ENCODE measurements at regions not wholly inside any gene's neighbourhood (a gene's known extent, or its start where the extent isn't known, plus 50 kb on each side); places are given as distances from the start of the nearest gene placed in this dataset.

DNA sequence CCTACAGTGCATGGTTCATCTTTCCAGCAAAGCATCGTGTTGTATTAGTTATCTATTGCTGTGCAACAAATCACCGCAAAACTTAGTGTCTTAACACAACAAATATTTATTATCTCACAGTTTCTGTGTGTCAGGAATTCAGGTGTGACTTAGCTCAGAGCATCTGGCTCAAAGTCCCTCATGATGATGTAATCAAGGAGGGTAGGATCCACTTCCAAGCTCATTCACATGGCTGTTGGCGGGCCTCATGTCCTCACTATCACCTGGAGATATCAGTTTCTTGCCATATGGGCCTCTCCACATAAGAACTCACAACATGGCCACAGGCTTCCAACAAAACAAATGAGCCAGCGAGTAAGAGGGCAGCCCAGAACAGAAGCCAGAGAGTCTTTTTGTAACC lies 135.6 kb upstream of the GJB5 start:
- Histone ChIP-seq H4K91ac (ENCODE audit: insufficient read length, low read depth, low read length) (no peak overlapping the region), H3T11ph (ENCODE audit: low read length) (no peak overlapping the region), H3K9ac (ENCODE audit: extremely low read depth, insufficient read length, low read length) (no peak overlapping the region), H3K79me1 (ENCODE audit: insufficient read depth, low read depth, low read length, poor library complexity, severe bottlenecking) (no peaks in the 10 kb centered on the region), H3K27ac (ENCODE audit: insufficient read length, low read depth, low read length) (no peak overlapping the region), H3K9me3 (ENCODE audit: control insufficient read depth, low read depth, low read length) (no peaks in the 10 kb centered on the region), H3K23me2 (ENCODE audit: insufficient read length, low read depth, low read length, poor library complexity, severe bottlenecking) (no peaks in the 10 kb centered on the region), H2AFZ (ENCODE audit: low read length) (no peak overlapping the region), H3K79me2 (ENCODE audit: insufficient read depth, low read length) (no peaks in the 10 kb centered on the region), H3K4me1 (ENCODE audit: insufficient read depth, low read length) (no peaks in the 10 kb centered on the region), H4K5ac (ENCODE audit: insufficient read length, low read depth, low read length) (no peak overlapping the region), H3K14ac (ENCODE audit: insufficient read depth, low read length) (no peak overlapping the region), H3K18ac (ENCODE audit: insufficient read length, low read depth, low read length) (no peak overlapping the region), H2BK5ac (ENCODE audit: insufficient read length, low read length) (no peak overlapping the region), H3K27me3 (ENCODE audit: insufficient read depth, low read length) (no peaks in the 10 kb centered on the region), H2BK12ac (ENCODE audit: insufficient read length, low read depth, low read length) (no peak overlapping the region), H4K20me1 (ENCODE audit: control insufficient read depth, insufficient read depth, insufficient read length) (no peaks in the 10 kb centered on the region), H4K8ac (replicated peaks; ENCODE audit: insufficient read length, low read depth, low read length) (no peak overlapping the region), H2BK20ac (ENCODE audit: low read depth, low read length, poor library complexity, severe bottlenecking) (no peak overlapping the region), H3K56ac (ENCODE audit: insufficient read length, low read depth, low read length) (no peak overlapping the region), H2BK120ac (ENCODE audit: low read depth, low read length, poor library complexity, severe bottlenecking) (no peak overlapping the region), H2AK5ac (ENCODE audit: insufficient read length, low read length) (no peak overlapping the region), H3K4me2 (ENCODE audit: insufficient read depth, insufficient read length, low read length) (no peak overlapping the region), H3K23ac (ENCODE audit: insufficient read length, low read depth, low read length) (no peak overlapping the region), H3K4ac (ENCODE audit: low read depth, low read length) (no peak overlapping the region), H2BK15ac (ENCODE audit: low read depth, low read length) (no peak overlapping the region)
- no peaks in the 10 kb centered on the region for H3K9me3 Mint-ChIP-seq
- no peak overlapping the region for H3K27ac Mint-ChIP-seq
- DNase-seq, result no peak
- WGBS (ENCODE audit: extremely low coverage, insufficient read length, low lambda C conversion rate), result no CpG with 5 or more reads among the region's 4 CpGs
- no peak overlapping the region for H3K4me3 Mint-ChIP-seq
- H3K36me3 Mint-ChIP-seq (ENCODE audit: insufficient read depth in 1 of 3, low read depth in 3 of 3), result no peaks in the 10 kb centered on the region
- no peak for TF ChIP-seq CTCF (conservative IDR thresholded peaks at IDR 0.05)
- H3K27me3 Mint-ChIP-seq (ENCODE audit: low read depth), result peaks cover 4% of the 10 kb centered on the region
- no peaks in the 10 kb centered on the region for H3K4me1 Mint-ChIP-seq

Measured in H9 (cell line).